IPS-NIHi11 (cell line): ENCODE measurements at regions not wholly inside any gene's neighbourhood (a gene's known extent, or its start where the extent isn't known, plus 50 kb on each side); places are given as distances from the start of the nearest gene placed in this dataset.
"Not testable (repeated sequence)": the region's sequence is repeated elsewhere in the genome, so short reads cannot be mapped to it uniquely, and the experiment has no call there.

Experiments
- DNase-seq: peaks from one replicate; pipeline ENCODE4 v3.0.0; 2012; ENCODE audit warnings: mixed read lengths, low spot score

- not testable (repeated sequence) for DNase-seq
These were observed 92.6 kb upstream of the THOC3 start for GRCh38 chr5:176060472-176061268.

- DNase-seq: not testable (repeated sequence)
These were observed 93.1 kb upstream of the THOC3 start for GRCh38 chr5:176061269-176061622.

GRCh38 chr5:176061660-176062059 lies 93.5 kb upstream of the THOC3 start:
- not testable (repeated sequence) for DNase-seq

- not testable (repeated sequence) for DNase-seq
These were observed 98.3 kb upstream of the THOC3 start for GRCh38 chr5:176066262-176066945.

GRCh38 chr5:176067162-176067561 lies 99.0 kb upstream of the THOC3 start:
- not testable (repeated sequence) for DNase-seq

GRCh38 chr5:176067948-176068347 lies 99.8 kb upstream of the THOC3 start:
- not testable (repeated sequence) for DNase-seq

GRCh38 chr5:176073996-176074571 lies 106.0 kb upstream of the THOC3 start:
- not testable (repeated sequence) for DNase-seq

GRCh38 chr5:176083717-176084116 lies 115.6 kb upstream of the THOC3 start:
- not testable (repeated sequence) for DNase-seq

GRCh38 chr5:176103083-176103482 lies 135.0 kb upstream of the THOC3 start:
- DNase-seq: not testable (repeated sequence)

- DNase-seq: not testable (repeated sequence)
These were observed 125.3 kb upstream of the SIMC1 start for GRCh38 chr5:176112888-176113287.

- DNase-seq: not testable (repeated sequence)
These were observed 124.4 kb upstream of the SIMC1 start for GRCh38 chr5:176113673-176114335.

GRCh38 chr5:176114825-176115224 lies 123.4 kb upstream of the SIMC1 start:
- not testable (repeated sequence) for DNase-seq

- not testable (repeated sequence) for DNase-seq
These were observed 120.5 kb upstream of the SIMC1 start for GRCh38 chr5:176117699-176118238.

GRCh38 chr5:176122361-176122760 lies 115.9 kb upstream of the SIMC1 start:
- not testable (repeated sequence) for DNase-seq

GRCh38 chr5:176124120-176124519 lies 114.1 kb upstream of the SIMC1 start:
- DNase-seq: not testable (repeated sequence)

GRCh38 chr5:176131771-176132170 lies 106.5 kb upstream of the SIMC1 start:
- DNase-seq: no peak

GRCh38 chr5:176132471-176133288 lies 105.5 kb upstream of the SIMC1 start:
- no peak for DNase-seq

GRCh38 chr5:176133289-176133870 lies 104.8 kb upstream of the SIMC1 start:
- no peak for DNase-seq

GRCh38 chr5:176133877-176134276 lies 104.3 kb upstream of the SIMC1 start:
- no peak for DNase-seq

GRCh38 chr5:176134529-176135223 lies 103.5 kb upstream of the SIMC1 start:
- no peak for DNase-seq
